Tibial nerve (tissue), 4 donors: ENCODE measurements at regions not wholly inside any gene's neighbourhood (a gene's known extent, or its start where the extent isn't known, plus 50 kb on each side); places are given as distances from the start of the nearest gene placed in this dataset.

Source experiments
- DNase-seq, 2 donors: peaks; one replicate each; pipeline ENCODE4 v3.0.0-alpha.2; 2019; ENCODE audit warnings: low spot score in 2 of 2
- H3K27ac ChIP-seq, 4 donors: fragments of 200-600 bp; sonication (generic) in 3 of 4; one replicate each; pipeline ENCODE4 v1.5.1; 2017 to 2019; ENCODE audit warnings: mild to moderate bottlenecking in 1 of 4
- H3K27me3 ChIP-seq, 2 donors: fragments of 200-600 bp; sonication (generic) in 1 of 2; one replicate each; pipeline versions ENCODE4 v1.5.1 to v1.6.0; 2017 to 2019
- H3K36me3 ChIP-seq, 3 donors: fragments of 200-600 bp; sonication (generic); one replicate each; pipeline ENCODE4 v1.5.1; 2018 to 2019
- H3K4me1 ChIP-seq, 4 donors: fragments of 200-600 bp; sonication (generic) in 3 of 4; one replicate each; pipeline ENCODE4 v1.5.1; 2017 to 2019
- H3K4me3 ChIP-seq, 4 donors: fragments of 200-600 bp; sonication (generic) in 3 of 4; one replicate each; pipeline ENCODE4 v1.5.1; 2017 to 2019; ENCODE audit warnings: mild to moderate bottlenecking in 1 of 4, moderate library complexity in 1 of 4
- H3K9me3 ChIP-seq, 4 donors: fragments of 200-600 bp; sonication (generic) in 3 of 4; one replicate each; pipeline ENCODE4 v1.5.1; 2017 to 2019
- EP300 ChIP-seq, 2 donors: sonication (generic); formaldehyde crosslinking; IDR thresholded peaks; one replicate each; pipeline ENCODE4 v1.6.1; 2017; ENCODE audit warnings: antibody characterized with exemption in 2 of 2, mild to moderate bottlenecking in 1 of 2
- POLR2A ChIP-seq, 2 donors: fragments of 450-650 bp; IDR thresholded peaks; one replicate each; pipeline ENCODE4 v1.6.1; 2017; ENCODE audit warnings: antibody characterized with exemption in 2 of 2, mild to moderate bottlenecking in 2 of 2, moderate library complexity in 2 of 2
- WGBS, 2 donors: methylation state at CpG; one replicate each; pipeline ENCODE4 v1.1.5; 2018; 5-methylcytosine and 5-hydroxymethylcytosine counted together
- TF ChIP-seq, protein P1 (sequence below), 5 experiments: fragments of 200-600 bp in 3 of 5; fragments of 450-650 bp in 2 of 5; sonication (generic) in 3 of 5; IDR thresholded peaks; one replicate each; pipeline ENCODE4 v1.5.1; 2016 to 2019; ENCODE audit warnings: antibody characterized with exemption in 5 of 5, mild to moderate bottlenecking in 3 of 5, moderate library complexity in 2 of 5

DNA sequence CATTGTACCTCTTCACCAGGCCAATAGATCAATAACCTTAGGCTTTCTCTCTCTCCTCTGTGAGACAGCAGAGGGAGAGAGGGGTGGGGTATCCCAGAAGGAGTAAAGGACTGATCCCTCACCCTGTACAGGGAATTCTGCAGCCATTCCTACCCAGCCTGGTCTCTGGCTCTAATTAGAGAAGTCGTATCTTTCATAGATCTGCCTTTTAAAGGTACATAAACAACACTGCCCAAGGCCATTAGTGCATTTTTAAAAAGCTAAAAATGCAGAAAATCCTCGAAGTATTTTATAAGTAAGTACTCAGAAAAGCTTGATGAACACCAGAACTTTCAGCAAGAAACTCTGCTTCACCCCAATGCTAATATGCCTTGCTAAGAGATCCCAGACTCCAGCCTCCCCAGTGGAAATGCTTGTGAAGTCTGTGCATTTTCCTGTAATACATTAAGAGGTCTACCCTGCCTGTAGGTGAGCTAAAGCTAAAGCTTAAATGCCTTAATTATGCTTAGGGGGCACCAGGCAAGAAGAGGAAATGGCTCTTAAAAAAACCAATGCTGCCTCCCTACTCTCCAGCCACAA is 200.0 kb upstream of the ANKRD55 start:
- Histone ChIP-seq H3K4me3 (no peak overlapping the region), H3K9me3 (no peaks in the 10 kb centered on the region), H3K36me3 (no peaks in the 10 kb centered on the region), H3K27me3 (no peaks in the 10 kb centered on the region), H3K27ac (no peak overlapping the region), H3K4me1 (peaks cover 0 to 5% (median 0%) of the 10 kb centered on the region in 4 donors)
- 74 to 80% methylated on average over 2 of the region's 2 CpGs for WGBS, 2 donors
- TF ChIP-seq POLR2A (IDR thresholded peaks at IDR 0.05), result no peak
- DNase-seq, result no peak

DNA sequence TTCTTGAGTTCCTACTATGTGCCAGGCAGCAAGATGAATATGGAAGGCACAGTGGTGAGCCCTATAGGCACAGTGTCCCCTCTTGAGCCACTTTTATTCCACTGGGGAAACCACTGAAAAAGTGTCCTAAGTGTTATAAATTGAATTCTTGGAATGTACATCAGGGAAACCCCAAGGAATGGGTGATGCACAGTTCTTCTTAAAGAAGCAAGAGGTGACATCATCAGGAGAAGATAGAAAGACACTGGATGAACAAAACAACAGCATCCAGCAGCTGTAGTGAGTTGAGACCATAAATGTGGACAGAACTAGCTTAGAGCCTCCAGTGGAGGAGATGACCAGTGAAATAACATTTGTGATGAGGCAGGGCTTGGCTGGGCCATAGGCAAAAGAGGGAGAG is 199.2 kb upstream of the ANKRD55 start:
- Histone ChIP-seq H3K27ac (no peak overlapping the region), H3K4me3 (no peak overlapping the region), H3K4me1 (peaks cover 0 to 5% (median 0%) of the 10 kb centered on the region in 4 donors), H3K36me3 (no peaks in the 10 kb centered on the region), H3K9me3 (no peaks in the 10 kb centered on the region), H3K27me3 (no peaks in the 10 kb centered on the region)
- TF ChIP-seq POLR2A (IDR thresholded peaks at IDR 0.05) (no peak), EP300 (IDR thresholded peaks at IDR 0.05) (no peak)
- TF ChIP-seq, protein P1, sequence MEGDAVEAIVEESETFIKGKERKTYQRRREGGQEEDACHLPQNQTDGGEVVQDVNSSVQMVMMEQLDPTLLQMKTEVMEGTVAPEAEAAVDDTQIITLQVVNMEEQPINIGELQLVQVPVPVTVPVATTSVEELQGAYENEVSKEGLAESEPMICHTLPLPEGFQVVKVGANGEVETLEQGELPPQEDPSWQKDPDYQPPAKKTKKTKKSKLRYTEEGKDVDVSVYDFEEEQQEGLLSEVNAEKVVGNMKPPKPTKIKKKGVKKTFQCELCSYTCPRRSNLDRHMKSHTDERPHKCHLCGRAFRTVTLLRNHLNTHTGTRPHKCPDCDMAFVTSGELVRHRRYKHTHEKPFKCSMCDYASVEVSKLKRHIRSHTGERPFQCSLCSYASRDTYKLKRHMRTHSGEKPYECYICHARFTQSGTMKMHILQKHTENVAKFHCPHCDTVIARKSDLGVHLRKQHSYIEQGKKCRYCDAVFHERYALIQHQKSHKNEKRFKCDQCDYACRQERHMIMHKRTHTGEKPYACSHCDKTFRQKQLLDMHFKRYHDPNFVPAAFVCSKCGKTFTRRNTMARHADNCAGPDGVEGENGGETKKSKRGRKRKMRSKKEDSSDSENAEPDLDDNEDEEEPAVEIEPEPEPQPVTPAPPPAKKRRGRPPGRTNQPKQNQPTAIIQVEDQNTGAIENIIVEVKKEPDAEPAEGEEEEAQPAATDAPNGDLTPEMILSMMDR (IDR thresholded peaks at IDR 0.05), result no peak
- DNase-seq, result no peak

DNA sequence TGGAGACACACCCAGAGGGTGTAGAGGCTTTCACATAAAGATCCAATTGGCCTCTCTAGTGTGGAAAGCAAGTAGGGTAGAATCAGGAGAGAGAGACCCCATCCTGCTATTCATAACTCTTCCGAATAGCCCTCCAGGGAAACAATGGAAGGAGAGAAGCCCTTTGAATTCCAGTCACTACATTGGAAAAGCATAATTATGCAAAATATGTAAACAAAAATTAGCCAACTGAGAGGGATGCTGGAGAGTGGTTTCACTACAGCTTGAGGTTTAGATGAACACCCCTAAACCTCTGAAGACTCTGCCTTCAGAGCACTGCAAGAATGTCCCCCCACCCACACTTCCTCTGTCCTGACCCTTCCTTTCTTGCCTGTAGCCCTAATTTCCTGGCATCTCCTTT is 197.3 kb upstream of the ANKRD55 start:
- Histone ChIP-seq H3K4me3 (no peak overlapping the region), H3K4me1 (peaks cover 0 to 5% (median 0%) of the 10 kb centered on the region in 4 donors), H3K36me3 (no peaks in the 10 kb centered on the region), H3K27me3 (no peaks in the 10 kb centered on the region), H3K9me3 (no peaks in the 10 kb centered on the region), H3K27ac (no peak overlapping the region)
- WGBS, 2 donors, result 54 to 69% methylated on average over 1 of the region's 1 CpG
- no peak for DNase-seq
- TF ChIP-seq POLR2A (IDR thresholded peaks at IDR 0.05) (no peak), EP300 (IDR thresholded peaks at IDR 0.05) (no peak)
- TF ChIP-seq, protein P1 (IDR thresholded peaks at IDR 0.05), result no peak

DNA sequence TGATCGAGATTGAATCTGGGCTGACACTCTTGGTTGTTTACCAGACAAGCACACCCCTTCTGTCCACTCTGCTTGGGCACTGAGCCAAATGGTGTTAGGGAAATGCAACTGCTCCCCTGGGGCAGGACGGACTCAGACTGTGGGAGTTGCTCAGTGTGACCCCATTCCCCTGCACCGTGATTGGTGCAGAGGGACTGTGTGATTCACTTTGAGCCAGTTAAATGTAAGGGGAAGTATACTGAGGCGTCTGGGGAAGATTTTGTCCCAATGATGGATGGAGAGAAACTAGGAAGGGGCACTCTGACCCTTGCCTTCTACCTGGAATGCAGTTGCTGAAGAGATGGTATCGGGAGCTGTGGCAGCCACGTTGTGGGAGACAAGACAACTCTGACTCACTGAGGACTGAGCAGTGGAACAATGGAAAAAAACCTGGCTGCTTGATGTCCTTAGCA is 196.0 kb upstream of the ANKRD55 start:
- WGBS, 2 donors, result 64 to 69% methylated on average over 6 of the region's 6 CpGs
- Histone ChIP-seq H3K27ac (no peak overlapping the region), H3K4me3 (no peak overlapping the region), H3K36me3 (no peaks in the 10 kb centered on the region), H3K27me3 (no peaks in the 10 kb centered on the region), H3K9me3 (no peaks in the 10 kb centered on the region), H3K4me1 (peaks cover 0 to 5% (median 0%) of the 10 kb centered on the region in 4 donors)
- no peak for DNase-seq
- TF ChIP-seq EP300 (IDR thresholded peaks at IDR 0.05), result no peak
- TF ChIP-seq, protein P1 (IDR thresholded peaks at IDR 0.05), result no peak
- TF ChIP-seq POLR2A (IDR thresholded peaks at IDR 0.05), result no peak

DNA sequence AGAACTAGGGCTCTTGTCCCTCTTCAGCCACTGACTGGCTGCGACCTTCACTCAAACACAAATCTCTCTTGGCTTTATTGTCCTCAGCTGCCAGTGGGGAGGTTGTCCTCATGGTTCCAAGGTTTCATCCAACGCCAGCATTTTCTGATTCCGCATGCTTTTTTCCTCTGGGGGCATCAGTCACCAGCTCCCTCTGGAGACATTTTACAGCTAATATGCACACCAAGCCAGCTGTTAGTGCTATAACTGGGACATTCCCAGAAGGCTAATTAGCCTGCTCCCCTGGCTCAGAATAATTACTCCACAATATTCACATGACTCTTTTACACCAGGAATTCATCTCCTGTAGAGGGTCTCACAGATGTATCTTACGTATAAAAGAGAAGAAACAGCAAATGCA is 193.6 kb upstream of the ANKRD55 start:
- Histone ChIP-seq H3K9me3 (no peaks in the 10 kb centered on the region), H3K4me3 (no peak overlapping the region), H3K4me1 (peaks cover 0 to 5% (median 0%) of the 10 kb centered on the region in 4 donors), H3K27ac (no peak overlapping the region), H3K27me3 (no peaks in the 10 kb centered on the region), H3K36me3 (no peaks in the 10 kb centered on the region)
- no peak for TF ChIP-seq EP300 (IDR thresholded peaks at IDR 0.05)
- no peak for TF ChIP-seq POLR2A (IDR thresholded peaks at IDR 0.05)
- TF ChIP-seq, protein P1 (IDR thresholded peaks at IDR 0.05), result no peak
- 76 to 83% methylated on average over 4 of the region's 4 CpGs for WGBS, 2 donors
- no peak for DNase-seq
